HS-27A (cell line): ENCODE measurements at regions not wholly inside any gene's neighbourhood (a gene's known extent, or its start where the extent isn't known, plus 50 kb on each side); places are given as distances from the start of the nearest gene placed in this dataset.

Experiments
- DNase-seq: peaks from one replicate; pipeline ENCODE4 v3.0.0-alpha.2; 2012; ENCODE audit warnings: low read depth, missing footprints

DNA sequence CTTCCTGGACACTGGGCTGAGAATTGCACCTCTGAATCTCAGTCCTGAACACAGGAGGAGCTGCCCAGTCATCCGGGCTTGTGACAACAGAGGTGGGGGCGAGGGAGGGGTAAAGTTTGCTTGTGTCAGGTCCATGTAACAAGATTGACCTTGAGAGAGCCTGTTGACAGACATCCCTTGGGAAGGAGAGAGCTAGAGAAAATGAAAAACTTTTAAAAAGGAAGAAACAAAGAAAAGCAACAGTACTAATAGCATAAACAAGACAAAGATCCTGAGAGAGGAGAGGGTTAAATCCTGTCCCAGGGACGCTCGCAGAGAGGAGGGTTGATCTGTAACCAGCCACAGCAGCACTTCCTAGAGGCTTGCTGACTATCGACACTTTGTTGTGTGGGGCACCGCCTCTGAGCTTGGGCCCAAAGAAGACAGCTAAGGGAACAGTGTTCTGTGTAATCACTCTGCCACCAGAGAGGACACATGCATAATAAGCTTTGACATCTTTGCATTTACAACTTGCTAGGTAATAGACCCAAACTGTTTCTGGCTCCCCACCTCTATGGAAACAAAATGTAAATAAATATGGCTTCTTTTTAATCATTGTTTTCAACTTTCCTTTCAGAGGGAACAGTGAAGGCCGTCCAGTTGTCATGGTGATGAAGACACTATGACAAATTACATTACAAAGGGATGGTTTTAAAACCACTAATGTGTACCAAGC lies 363.7 kb downstream of the CSNK1G3 start:
- DNase-seq, result no peak

DNA sequence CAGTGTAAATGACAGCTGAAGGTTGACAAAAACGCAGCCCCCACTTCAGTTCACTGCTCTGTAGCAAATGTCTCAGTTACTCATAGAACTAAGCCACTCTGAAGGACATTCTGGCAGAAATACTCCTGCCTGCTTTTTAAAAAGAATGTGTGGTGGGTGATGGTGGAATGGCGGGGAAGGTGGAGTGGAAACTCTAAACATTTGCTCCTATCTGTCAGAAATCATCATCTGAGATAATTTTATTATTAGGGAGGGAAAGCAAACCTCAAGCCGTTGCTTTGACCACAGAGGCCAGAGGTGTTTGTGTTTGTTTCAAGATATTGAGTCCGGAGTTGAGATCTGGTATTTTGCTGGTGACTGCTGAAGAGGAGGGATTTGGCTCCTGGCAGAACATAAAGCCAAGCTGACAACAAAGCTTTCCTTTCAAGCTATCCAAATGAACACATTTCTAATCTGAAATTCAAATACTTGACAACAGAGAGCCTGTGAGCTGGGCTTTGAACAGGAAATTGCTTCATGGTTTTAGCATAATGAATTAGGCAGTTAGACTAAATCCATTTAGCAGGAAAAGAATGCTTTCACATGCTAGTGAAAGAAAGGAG lies 362.7 kb downstream of the CSNK1G3 start:
- no peak for DNase-seq

DNA sequence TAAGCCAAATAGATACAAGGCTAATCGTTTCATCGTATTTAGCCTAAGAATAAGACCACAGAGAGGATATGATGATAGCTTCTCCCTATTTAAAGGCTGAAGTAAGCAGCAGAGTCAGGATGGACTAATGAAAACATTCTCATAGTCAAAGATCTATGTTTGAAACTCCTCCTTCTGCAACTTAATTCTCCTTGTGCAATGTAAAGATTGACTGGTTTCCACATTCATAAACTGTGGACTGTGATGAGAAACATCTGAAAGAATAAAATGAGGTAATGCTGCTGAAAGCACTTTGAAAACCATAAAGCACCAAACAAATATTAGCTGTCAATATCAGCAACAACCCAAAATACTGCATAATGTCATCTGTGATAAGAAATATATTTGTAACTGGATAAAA lies 361.9 kb downstream of the CSNK1G3 start:
- DNase-seq, result no peak

DNA sequence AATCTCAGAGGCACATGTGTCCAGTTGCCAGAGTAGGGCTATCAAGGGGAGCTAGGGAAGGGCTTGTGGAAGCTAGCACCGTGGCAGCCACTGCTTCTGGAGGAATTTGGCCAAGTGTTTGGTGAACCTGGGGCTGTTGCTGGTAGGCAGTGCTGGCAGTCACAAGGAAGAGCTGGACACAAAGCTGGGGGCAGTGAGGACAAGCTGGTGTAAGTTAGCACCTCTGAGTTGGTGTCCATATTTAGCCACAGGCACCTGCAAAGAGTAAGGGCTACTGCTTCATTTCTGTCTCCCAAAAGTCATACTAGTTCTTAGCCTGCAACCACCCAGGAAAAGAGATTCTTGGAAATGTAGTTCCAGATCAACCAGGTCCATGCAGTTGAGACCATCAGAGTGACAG lies 359.4 kb downstream of the CSNK1G3 start:
- DNase-seq, result no peak

DNA sequence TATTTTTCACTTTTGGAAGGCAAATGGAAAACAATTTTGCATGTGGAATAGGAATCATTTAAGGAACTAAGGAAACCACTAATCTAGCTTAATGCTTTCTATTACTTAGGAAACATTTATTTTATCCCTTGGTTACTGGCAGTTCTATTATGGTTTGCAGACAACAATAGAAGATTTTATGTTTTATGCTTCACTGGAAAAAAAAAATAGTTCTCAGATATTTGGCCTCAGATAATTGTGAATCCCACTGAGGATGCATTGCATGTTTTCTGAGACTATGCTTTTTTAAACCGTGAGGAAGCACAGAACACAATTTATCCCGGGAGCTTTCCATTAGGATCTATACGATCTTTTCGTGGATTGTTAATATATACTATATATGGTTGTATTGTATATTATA lies 356.9 kb downstream of the CSNK1G3 start:
- no peak for DNase-seq

DNA sequence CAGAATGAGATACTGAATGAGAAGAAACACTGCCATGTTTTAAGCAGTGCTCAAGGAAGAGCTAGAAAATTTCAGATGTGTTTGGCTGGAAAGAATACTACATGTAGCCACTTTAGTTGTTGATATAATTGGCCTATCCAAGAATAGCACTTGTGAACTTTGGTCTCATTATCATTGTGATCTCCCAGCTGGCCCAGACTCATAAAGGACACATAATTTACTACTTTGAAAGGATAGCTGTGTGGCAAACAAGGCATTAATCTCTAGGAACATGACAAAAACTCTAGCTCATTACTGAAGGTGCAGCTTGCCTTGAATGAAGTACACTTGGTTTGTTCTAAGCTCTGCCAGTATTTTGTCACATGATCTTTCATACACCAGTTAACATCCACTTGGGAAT lies 356.3 kb downstream of the CSNK1G3 start:
- DNase-seq, result no peak

DNA sequence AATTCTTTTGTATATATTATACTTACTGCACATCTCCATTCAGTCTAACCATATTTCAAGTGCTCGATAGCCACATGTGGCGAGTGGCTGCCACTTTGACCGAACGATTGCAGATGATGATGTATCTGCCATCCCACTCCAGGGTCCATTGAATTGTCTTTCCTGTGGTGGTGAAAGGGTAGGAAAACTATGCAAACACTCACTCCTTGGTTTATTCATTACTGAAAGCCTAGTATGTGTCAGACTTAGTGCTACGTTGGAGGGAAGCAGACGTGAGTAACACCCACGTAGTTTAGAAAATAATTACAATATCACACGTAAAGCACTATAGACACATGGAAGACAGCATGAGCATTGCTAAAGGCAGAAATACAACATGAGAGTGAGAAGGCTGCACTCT lies 353.7 kb downstream of the CSNK1G3 start:
- DNase-seq, result no peak

DNA sequence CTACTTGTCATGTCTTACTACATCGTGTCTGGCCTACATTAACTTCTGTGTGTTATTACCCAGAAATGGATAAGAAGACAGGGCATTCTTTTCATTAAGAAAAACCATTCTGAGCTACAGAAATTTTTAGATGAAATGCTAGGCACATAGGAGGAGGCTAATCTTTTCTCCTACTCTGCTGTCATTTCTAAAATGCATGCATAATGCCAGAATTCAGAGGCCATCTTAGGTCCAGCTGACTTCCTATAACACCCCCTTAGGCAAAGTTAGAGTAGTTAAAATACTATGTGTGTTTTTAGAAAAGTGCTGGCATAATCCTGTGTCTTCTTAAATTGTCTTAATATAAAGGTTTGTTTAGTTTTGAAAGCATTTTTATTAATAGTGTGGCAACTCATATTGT lies 352.6 kb downstream of the CSNK1G3 start:
- DNase-seq, result no peak

DNA sequence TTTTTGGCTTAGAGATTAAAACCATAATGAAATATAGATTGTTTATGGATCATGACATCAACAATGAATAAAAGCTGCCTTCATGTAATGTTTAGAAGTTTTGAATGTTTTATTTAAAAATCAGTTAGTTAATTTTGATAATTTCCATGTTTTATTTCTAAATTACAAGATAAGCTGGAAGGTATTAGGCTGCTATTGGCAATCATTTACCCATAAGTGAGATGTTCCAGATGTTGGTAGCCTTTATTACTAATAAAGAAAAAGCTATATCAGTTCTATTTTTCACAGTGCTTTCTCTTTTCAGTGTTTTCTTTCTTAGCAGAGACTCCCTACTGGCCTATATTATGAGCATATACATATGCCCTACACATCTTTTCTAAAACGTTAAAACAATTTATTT lies 347.0 kb downstream of the CSNK1G3 start:
- no peak for DNase-seq

DNA sequence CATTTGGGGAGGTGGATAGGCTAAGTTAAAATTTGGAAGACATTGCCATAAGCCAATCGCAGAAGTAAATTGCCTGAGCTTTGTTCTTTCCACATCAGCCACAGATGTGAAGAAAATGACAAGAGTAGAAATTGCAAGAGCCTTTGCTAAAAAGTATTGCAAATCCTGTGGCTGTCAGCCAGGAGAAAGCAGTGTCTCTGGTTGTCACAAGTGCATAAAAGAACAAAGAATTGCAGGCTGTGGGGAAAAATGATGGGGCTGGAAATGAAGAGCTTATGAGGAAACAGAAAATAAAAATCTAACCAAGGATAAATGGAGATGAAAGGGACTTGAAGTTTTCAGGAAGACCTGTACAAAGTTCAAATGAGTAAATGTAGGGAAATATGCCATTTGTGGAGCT lies 344.8 kb downstream of the CSNK1G3 start:
- DNase-seq, result no peak

DNA sequence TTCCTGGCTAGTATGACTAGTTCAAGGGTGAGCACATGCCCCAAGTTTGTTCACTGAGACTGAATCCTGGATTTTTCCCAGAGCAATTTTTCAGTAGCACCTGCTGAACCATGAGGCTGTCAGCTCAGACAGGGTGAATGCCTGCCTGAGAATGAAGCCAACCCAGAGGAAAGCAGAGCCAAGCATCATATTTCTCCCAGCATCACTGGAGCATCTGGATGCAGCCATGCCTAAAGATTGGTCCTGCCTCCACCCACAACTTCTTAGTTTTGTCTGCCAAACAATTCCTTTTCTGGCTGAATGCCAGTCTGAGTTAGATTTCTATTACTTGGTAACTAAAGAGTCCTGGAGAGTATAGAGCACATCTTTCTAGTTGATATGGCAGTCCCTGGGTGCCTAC lies 343.6 kb downstream of the CSNK1G3 start:
- no peak for DNase-seq

DNA sequence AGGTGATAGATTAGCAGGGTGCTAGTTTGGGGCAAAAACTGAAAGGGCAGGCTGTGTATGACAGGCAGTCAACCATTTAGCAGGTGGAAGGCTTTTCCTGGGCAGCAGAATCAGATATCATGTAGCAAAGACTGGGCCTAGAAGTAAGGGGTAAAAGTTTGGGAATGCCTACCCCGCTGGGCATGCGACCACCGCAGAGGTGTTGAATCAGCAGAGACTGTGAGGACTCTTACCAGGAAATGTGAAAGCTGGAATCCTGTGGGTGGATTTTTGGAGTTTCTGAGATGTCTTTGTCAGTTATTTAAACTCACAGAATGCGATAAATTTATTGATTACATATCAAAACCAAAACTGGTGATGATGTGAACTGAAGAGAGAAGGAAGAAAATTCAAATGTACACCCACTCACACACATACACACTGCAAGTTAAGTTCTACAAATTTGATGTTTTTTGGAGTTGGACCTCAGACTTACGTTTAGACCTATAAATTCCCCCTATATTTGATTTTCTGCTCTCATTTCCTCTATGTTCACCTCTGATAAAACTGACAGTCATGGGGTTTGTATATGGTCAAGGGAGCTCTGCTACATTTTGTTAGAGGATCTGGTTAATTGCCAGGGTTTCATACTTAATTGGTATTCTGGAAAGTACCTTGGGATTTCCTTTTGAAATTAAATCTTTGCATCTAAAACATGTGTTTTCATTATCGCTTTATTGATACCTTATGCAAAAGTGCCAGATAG lies 333.6 kb downstream of the CSNK1G3 start:
- no peak for DNase-seq

DNA sequence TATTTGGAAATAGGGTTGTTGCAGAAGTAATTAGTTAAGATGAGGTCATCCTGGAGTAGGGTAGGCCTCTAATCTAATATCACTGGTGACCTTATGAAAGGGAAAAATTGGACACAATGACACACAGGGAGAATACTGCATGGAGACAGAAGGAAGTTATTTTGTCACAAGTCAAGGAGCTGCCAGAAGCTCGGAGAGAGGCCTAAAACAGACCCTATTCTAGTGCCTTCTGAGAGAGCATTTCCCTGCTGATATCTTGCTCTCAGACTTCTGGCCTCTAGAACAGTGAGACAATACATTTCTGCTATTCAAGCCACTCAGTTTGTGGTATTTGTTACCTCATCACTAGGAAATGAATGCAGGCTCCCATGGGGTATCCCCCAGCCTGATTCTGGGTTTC lies 332.9 kb downstream of the CSNK1G3 start:
- no peak for DNase-seq

DNA sequence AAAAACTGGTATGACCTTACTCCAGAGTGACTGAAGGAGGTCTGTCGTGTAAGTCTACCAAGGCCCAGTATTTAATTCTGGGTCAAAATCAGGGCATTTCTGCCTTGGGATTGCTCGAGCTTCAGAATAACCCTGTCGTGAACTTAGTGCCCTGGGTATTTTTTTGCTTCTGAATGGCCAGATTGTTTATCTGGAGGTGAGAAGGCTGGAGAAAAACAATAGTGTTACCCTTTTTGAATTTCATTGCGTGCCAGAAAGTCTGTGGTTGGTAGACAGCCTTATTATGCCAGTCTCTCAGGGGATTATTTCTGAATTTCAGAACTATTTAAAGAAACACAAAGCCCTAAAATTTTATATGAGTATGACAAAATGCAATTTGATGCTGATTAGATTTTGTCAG lies 323.4 kb downstream of the CSNK1G3 start:
- no peak for DNase-seq

DNA sequence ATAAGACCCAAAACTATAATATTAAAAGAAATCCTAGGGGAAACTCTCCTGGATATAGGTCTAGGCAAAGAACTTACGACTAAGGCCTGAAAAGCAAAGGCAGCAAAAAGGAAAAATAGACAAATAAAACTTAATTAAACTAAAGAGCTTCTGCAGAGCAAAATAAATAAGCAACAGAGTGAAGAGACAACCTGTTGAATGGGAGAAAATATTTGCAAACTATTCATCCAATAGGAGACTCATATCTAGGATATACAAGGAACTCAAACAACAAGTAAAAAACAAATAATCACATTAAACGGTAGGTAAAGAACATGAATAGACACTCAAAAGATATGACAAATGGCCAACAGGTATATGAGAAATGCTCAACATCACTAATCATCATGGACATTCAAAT lies 318.6 kb downstream of the CSNK1G3 start:
- no peak for DNase-seq

DNA sequence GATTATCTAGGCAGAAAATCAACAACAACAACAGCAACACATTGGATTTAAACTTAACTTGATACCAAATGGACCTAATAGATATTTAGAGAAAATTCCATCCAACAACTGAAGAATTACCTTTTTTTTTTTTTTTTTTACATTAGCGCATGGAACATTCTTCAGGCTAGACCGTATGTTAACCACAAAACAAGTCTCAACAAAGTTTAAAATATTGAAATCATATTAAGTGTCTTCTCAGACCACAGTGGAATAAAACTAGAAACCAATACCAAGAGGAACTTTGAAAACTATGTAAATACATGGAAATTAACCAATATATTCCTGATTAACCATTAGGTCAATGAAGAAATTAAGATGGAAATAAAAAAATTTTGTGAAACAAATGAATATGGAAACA lies 315.8 kb downstream of the CSNK1G3 start:
- no peak for DNase-seq

DNA sequence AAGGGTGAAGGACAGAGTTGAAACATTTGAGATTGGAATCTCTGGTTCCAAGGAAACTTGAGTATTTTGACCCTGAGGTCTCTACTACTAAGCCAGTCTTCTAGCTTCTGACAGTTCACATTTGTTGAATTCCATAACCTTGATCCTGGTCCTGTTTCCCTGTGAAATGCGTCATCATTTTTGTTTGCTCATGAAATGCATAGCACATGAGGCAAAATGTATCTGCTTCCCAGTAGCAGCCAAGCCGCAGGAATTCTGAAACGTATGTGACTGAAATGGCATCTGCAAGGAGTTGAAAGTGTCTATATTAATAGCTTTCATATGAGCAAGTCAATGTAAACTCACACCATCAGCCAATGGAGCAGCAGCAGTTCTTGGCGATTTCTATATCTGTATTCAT lies 307.9 kb downstream of the CSNK1G3 start:
- DNase-seq, result peak; percentile 89

DNA sequence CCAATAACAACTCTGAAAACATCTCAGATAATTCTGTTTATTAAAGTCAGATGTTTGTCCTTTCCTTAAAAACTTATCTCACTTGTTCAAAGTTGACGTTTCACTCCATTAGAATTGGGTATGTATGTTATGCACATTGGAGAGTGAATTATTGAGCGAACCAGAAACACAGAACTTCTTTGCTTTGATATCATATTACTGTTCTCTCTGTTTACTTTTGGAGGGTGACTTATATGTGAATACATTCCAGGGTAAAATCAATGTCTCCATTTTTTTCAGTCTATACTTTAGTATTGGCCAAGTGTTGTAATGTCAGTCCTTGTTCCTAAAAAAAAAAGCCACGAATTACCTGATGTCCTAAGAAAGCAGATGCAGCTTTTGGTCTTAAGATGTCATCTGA lies 307.4 kb downstream of the CSNK1G3 start:
- no peak for DNase-seq

DNA sequence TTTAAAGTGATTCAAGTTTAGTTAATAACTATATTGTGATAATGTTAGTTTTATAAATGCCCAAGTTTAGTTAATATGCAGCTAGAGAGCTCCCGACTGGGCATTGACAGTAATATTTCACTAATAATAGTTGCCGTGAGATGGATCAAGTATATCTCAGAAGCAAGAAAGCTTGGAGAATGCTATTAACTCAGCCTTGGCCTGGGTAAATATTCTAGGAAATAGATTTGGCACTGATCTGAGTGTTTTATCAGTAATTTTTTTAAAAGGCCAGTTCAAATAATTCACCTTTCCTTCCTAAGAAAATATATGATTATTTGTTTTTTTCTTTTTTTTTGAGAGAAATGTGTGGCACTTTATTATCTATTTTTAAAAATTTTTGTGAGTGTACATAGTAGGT lies 305.3 kb downstream of the CSNK1G3 start:
- no peak for DNase-seq

DNA sequence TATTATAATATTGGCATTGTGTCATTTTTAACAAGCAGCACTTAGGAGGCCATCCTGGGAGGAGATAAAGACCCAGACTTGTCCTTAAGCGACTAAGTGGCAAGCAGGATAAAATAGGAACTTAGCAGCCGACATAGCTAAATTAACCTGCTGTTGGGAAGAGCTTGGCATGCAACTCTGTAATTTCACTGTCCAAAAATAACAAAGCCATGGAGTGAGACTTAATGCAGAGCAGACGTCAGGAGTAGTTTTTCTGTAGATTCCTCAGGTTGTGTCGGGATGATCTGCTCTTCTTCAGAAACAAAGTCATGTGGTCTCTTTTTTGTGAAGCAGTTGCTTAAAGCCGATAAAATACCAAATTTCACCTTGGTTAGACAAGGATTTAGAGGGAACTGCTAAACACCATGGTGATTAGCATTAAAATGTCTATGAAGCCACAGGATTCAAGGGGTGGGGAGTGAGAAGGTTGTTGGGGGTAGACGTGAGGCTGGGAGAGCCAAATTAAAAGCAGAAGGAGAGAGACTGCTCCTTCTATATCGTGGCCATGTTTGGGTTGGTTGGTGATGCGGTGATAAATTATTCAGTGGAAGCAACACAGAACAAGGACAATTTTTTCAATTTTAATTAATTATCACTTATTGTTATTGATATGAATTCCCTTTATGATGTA lies 303.0 kb downstream of the CSNK1G3 start:
- DNase-seq, result no peak

DNA sequence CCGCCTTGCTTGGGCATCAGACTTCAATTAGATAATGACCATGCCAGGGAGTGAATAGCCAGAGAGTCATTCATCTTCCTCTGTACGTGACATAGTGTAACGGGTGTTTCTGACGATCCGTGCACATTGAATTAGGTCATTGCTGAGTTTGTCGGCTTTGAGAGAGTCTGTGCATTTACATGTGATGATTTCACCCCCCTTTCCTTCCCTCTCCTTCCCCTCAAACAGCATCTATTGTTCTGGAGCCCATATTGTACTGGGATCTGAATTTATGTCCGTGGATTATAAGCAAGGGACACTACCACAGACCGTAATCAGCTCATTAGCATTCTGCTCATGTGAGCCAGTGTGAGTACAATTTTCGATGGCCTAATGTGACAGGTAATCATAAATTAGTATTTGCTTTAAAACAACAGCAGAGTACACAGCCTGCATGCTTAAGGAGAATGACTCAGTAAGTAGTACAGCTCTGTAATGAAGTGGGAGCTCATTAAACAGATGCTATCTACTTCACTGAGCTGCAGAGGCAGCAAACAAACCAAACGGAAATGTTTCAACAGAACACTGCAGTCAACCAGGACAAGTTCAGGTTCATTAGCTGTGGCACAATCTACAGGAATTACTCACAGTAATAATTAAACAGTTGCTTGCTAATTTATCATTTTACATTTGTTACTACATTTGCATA lies 302.1 kb downstream of the CSNK1G3 start:
- DNase-seq, result no peak

DNA sequence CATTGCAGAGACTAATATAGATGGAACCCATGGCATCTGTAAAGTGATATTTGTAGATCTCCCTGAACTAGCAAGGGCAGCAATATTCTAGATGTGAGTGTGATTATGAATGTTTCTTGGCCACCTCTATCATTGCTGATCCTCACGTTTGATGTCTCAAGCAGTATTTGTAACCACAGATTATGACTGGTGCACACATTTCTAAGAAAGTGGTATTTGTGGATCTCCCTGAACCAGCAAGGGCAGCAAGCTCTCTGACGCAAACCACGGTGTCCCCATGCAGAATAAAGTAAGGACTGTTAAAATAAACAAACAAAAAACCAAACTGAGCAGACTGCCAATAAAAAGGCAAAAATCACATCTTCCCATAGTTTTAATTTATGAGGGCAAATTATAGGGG lies 301.3 kb downstream of the CSNK1G3 start:
- DNase-seq, result no peak
